Stimulated activated CD4-positive, alpha-beta T cell treated with anti-CD3 and anti-CD28 coated beads, Interleukin-15, amount 100 ng/mL, for 24 hours (primary cell): ENCODE measurements at regions not wholly inside any gene's neighbourhood (a gene's known extent, or its start where the extent isn't known, plus 50 kb on each side); places are given as distances from the start of the nearest gene placed in this dataset.
"Not testable (repeated sequence)": the region's sequence is repeated elsewhere in the genome, so short reads cannot be mapped to it uniquely, and the experiment has no call there.

ENCODE experiments used
- DNase-seq: peaks from one replicate; pipeline ENCODE4 v3.0.0-alpha.2; 2020

- DNase-seq, result no peak
Observed at GRCh38 chr10:3325954-3326750, 153.6 kb upstream of the PITRM1 start.

- no peak for DNase-seq
Observed at GRCh38 chr10:3324612-3325038, 152.0 kb upstream of the PITRM1 start.

DNA sequence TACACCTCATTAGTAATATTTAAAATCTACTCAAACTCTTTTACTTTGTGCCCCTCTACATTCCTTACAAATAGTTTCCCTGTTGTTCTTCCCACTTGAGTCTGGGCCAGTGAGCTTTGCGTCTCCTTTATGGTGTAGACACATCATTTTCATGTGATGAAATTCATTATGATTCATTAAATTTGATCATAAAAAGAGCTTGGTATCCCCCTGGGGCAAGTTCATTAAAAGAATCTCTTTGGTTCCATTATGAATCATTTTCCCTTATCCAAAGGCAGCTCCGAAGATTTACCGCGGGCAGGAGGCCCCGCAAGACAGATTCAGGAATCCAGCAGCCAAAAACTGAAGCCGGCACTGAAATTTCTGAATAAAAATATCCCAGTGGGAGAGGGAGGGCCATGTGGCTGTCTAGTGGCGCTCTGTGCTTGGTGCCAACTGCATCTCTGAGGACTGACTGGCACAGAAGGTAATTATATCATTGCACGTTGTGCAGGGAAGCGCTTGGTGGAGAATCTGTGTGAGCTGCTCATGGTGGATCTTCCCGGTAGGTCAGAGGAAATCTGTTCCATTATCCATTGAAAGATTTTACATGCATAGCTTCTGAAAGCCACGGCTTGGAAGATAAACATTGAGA, 151.4 kb upstream of the PITRM1 start:
- DNase-seq, result no peak

GRCh38 chr10:3321123-3321522, 148.5 kb upstream of the PITRM1 start:
- DNase-seq, result no peak

DNA sequence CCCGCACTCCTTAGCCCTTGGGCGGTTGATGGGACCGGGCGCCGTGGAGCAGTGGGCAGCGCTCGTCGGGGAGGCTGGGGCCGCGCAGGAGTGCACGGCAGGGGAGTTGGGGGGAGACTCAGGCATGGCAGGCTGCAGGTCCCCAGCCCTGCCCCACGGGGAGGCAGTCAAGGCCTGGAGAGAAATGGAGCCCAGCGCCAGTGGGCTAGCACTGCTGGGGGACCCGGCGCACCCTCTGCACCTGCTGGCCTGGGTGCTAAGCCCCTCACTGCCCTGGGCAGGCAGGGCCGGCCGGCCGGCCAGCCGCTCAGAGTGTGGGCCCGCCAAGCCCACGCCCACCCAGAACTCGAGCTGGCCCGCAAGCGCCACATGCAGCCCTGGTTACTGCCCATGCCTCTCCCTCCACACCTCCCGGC, 147.2 kb upstream of the PITRM1 start:
- DNase-seq, result no peak

DNA sequence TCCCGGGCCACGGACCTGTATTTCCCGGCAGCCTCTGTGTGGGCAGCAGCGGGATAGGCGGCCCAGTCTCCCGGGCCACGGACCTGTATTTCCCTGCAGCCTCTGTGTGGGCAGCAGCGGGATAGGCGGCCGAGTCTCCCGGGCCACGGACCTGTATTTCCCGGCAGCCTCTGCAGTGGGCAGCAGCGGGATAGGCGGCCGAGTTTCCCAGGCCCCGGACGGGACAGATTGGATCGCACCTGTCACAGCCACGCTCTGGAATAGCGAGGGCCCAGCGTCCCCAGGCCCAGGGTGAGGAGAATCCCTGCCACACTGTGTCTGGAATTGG, 145.9 kb upstream of the PITRM1 start:
- not testable (repeated sequence) for DNase-seq

- DNase-seq, result not testable (repeated sequence)
Observed at GRCh38 chr10:3317553-3318479, 145.2 kb upstream of the PITRM1 start.

- DNase-seq, result not testable (repeated sequence)
Observed at GRCh38 chr10:3314445-3315085, 142.0 kb upstream of the PITRM1 start.

DNA sequence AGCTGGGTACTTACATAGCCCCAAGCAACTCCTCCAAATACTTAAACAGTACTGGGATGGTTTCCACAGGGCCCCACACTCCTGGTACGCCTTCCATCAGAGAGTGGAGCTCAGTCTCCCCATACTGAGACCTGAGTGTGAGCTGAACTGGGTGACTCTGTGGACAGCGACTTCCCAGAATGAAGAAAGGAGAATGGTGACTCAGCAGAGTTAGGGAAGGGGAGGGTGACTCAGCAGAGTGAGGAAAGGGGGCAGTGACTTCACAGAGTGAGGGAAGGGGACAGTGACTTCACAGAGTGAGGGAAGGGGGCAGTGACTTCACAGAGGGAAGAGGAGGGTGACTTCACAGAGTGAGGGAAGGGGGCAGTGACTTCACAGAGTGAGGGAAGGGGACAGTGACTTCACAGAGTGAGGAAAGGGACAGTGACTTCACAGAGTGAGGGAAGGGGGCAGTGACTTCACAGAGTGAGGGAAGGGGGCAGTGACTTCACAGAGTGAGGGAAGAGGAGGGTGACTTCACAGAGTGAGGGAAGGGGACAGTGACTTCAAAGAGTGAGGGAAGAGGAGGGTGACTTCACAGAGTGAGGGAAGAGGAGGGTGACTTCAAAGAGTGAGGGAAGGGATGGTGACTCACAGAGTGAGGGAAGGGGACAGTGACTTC, 141.3 kb upstream of the PITRM1 start:
- DNase-seq, result not testable (repeated sequence)

- DNase-seq, result no peak
Observed at GRCh38 chr10:3312403-3312940, 139.9 kb upstream of the PITRM1 start.

GRCh38 chr10:3310016-3310784, 137.6 kb upstream of the PITRM1 start:
- DNase-seq, result no peak

DNA sequence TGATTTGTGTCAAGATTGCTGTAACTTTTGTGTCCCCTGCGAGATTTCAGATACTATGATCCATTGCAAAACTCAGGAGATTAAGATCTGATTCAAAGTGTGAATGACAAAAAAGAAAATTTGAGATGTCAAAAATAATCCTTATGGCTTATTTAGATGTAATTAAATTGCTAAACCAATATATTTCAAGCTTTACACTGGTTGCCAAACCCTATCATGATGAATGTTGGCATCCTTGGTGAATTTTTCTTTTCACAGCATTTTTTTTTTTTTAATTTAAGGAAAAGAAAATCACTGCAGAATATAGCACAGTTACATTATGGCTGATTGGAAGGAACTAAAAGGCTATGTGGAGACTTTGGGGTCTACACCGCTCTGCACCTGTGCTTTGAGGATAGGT, 133.5 kb upstream of the PITRM1 start:
- no peak for DNase-seq

GRCh38 chr10:3295582-3296151, 123.1 kb upstream of the PITRM1 start:
- no peak for DNase-seq

DNA sequence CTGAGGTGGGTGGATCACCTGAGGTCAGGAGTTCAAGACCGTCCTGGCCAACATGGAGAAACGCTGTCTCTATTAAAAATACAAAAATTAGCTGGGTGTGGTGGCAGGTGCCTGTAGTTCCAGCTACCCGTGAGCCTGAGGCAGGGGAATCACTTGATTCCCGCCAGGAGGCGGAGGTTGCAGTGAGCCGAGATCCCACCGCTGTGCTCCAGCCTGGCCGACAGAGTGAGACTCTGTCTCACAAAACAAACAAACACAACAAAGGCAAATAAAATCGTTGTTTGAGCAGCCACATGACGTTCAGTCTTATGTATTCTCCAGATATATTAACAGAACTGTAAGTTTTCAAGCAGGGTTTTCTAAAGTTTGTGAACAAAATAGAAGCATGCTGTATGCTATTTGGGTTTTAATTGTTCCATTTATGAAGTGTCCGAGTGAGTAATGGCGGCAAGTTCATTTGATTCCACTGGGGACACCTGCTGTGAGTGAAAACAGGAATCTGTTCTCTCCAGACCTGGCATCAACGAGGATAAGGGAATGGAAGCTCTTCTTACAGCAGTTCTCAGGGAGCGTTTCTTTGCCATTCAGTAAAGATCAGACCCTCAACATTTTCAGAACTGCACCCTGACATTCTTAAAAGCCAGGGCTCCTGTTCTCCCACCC, 122.5 kb upstream of the PITRM1 start:
- no peak for DNase-seq

- no peak for DNase-seq
Observed at GRCh38 chr10:3293581-3294431, 121.2 kb upstream of the PITRM1 start.

DNA sequence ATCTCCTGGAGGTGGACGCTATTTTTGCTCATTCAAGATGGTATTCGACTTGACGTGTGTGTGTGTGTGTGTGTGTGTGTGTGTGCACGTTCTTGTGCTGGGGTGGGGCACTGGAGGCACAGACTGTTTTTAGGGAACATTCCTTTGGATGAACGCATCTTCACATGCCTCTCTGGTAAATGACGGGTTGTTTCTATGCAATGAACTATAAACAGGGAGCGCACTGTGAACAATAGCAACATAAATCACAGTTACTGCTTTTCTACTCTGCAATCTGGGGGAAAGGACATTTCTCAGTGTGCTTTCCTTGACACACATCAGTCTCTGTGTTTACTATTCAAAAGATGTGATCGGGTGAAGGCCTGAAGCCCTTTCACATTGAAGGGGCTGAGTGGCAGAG, 120.1 kb upstream of the PITRM1 start:
- DNase-seq, result no peak

DNA sequence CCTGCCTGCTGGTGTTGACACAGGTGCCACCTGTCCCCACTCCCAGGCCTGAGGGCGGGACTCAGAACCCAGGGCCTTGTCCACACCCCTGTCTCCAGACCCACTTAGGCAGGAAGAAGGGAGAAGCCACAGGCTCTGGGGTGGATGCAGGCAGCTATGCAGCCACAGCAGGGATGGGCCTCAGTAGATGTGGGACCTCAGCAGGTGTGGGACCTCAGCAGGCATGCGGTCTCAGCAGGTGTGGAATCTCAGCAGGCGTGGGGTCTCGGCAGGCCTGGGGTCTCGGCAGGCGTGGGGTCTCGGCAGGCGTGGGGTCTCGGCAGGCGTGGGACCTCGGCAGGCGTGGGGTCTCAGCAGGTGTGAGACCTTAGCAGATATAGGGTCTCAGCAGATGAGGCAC, 118.0 kb upstream of the PITRM1 start:
- no peak for DNase-seq

- no peak for DNase-seq
Observed at GRCh38 chr10:3287572-3288445, 115.2 kb upstream of the PITRM1 start.

DNA sequence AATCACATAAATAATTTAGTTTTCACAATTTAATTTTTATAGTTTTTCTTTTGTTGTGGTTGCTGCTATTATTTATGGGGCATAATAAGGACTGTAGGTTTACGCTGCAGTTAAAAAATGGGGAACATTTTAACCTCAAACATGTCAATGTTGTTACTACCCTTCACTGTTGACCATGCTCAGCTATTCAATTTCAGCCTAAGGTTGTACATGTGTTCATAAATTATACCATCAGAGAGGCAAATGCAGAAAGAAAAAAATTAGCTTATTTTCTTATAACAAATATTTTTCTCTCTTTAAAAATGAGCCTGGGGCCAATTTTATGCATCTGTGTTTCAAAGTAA, 110.1 kb upstream of the PITRM1 start:
- DNase-seq, result no peak
